Fibroblast of skin of left biceps (primary cell): ENCODE measurements at regions not wholly inside any gene's neighbourhood (a gene's known extent, or its start where the extent isn't known, plus 50 kb on each side); places are given as distances from the start of the nearest gene placed in this dataset.
"Not testable (repeated sequence)": the region's sequence is repeated elsewhere in the genome, so short reads cannot be mapped to it uniquely, and the experiment has no call there.

ENCODE experiments used
- DNase-seq, 2 experiments: peaks; one replicate each; pipeline ENCODE4 v3.0.0-alpha.2; 2013; ENCODE audit warnings: low read depth in 2 of 2

DNA sequence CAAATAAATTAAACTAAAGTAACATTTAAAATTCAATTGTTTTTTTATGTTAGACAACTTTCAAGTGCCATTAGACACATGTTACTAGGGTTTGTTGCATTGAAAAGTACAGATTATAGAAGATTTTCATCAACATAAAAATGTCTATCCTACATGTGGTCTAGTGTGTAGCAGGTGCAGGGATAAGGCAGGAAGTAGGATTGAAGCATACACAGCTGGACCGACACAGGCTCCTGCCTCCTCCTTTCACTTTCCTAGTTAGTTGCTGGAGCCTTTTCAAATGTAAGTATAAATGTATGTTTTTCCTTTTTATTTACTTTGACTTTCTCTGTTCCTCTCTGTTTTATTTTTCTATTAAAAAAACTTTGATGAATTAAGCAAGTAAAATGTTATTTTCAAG, 246.9 kb upstream of the LUZP2 start:
- no peak for DNase-seq

DNA sequence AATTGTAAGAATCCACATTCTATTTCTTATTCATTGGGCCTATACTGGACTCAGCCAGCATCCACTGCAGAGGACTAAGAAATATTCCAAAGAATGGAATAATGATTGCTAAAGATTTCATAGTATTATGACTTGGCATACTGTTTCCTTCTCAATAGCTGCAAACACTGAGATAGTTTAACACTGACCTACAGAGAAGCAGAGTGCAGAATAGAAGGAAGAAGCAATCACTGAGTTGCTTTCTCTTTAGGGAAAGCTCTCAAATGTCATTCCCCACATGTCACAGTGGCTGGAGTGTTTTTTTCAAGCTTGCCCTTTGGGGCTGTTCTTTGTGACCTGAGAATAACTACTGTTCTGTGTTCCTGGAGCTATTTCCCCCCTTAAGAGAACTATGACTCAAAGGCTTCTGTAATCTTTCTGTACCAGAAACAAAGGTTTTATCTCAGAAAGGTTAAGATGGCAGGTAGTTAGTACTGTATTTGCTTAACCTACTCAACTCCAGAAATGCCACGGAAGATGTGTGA, 243.6 kb upstream of the LUZP2 start:
- DNase-seq: no peak

DNA sequence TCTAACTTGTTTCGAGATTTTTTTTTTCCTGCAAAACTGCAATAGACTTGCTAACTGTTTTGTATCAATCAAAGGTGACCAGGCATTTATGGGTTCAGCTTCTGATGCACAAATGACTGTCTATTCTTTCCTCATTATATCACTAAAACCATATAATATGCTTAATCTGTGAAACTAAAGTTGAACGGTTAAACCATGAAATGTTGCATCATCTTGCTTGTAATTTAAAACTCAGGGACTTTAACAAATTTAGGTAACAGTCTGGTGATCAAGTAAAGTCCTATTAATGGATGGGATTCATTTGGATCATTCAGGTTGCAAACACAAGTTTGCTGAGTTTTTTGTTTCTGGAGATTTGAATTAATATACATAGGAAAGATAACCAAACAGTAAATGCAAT, 232.0 kb upstream of the LUZP2 start:
- no peak for DNase-seq

DNA sequence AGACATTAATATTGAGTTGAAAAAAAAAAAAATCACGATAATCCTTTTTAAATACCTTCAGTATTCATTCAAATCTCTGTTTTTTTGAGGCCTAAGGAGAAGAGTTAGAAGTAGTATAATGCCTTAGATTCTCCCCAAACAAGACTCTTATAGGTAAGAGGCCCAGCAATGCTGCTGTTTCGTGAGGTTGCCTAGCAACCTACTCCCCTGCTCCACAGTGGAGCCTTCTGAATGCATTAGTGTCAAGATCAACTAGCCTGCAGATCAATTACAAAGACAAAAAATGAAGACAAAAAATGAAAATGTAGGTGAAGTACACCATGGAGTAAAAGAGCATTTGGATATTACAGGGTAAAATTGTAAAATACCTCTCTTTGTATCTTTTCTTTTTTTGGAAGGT, 229.8 kb upstream of the LUZP2 start:
- DNase-seq: no peak

DNA sequence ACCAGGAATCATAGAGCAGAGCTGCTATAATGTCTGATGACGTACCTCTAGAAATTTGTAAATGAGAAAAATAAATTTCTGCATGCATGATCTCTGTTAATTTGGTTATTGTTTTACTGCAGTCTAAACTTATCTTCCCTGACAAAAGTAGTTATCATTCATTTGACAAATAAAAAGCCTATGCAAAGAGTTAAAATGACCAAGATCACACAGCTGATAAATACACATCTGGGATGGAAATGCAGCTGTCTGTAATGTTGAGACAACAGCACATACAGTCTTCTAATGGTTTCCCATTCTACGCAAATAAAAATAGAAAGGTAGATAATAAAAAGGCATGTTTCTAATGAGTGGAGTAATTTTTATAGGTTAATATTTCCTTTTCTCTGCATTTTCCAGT, 225.1 kb upstream of the LUZP2 start:
- no peak for DNase-seq

DNA sequence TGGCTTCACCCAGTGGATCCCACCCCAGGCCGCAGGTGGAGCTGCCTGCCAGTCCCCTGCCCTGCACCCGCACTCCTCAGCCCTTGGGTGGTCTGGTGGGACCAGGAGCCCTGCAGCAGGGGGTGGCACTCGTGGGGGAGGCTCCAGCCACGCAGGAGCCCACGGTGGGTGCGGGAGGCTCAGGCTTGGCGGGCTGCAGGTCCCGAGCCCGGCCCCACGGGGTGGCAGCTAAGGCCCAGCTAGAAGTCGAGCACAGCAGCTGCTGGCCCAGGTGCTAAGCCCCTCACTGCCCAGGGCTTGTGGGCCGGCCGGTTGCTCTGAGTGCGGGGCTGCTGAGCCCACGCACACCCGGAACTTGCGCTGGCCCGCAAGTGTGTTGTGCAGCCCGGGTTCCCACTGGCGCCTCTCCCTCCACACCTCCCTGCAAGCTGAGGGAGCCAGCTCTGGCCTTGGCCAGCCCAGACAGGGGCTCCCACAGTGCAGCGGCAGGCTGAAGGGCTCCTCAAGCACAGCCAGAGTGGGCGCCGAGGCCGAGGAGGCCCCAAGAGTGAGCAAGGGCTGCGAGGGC, 222.6 kb upstream of the LUZP2 start:
- not testable (repeated sequence) for DNase-seq

DNA sequence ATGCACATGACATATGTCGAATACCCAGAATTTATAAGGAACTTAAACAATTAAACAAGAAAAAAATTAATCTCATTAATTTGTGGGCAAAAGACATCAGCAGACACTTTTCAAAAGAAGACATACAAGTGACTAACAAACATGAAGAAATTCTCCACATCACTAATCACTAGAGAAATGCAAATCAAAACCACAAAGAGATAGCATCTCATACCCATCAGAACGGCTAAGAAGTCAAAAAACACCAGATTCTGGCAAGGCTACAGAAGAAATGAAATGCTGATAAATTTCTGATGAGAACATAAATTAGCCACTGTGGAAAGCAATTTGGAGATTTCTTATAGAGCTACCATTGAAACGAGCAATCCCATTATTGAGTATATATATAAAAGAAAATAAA, 210.6 kb upstream of the LUZP2 start:
- DNase-seq: no peak

DNA sequence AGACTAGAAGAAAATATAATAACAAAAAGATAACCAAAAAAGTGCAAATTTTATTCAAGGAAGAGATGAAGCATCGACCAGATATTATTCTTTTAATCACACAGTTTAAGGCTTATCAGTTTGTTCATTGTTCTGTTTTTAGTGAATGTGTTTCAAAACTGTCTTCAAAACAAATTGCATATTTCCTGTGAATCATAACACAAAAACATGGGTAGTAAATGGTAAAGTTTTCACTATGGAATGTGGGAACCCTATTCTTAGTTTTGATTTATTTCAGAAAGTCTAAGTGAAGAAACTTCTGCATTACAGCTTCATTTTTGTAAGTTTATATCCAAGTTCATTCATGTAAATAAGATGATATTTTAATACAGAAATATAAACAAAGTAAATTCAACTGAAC, 207.6 kb upstream of the LUZP2 start:
- no peak for DNase-seq

DNA sequence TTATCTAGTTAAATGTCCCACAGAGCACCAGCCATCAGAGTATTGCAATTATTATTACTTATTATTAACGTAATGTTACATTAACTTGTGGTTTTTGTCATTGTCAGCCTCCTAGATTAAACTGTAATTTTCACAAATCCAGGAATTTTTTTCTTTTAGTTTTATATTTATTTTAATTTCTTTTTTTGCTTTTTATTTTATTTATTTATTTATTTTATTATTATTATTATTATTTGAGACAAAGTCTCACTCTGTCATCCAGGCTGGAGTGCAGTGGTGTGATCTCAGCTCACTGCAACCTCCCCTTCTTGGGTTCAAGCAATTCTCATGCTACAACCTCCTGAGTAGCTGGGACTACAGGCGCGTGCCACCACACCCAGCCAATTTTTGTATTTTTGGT, 202.9 kb upstream of the LUZP2 start:
- no peak for DNase-seq

DNA sequence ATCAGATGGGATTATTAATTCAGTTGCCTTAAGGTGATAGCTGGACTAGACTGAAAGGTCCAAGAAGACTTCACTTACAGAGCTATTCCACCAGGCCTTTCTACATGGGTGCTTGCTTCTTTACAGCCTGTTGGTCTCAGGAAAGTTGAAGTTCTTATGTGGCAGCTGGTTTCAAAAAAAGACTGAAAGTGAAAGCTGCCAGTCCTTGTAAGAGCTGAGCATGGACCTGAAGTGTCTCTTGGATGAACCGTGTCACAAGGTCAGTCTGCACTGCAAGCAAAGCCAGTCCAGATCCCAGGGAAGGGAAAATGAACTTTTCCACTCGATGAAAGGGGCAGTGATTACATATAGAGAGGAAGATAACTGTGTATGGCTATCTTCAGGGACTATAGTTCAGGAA, 201.5 kb upstream of the LUZP2 start:
- DNase-seq: no peak

DNA sequence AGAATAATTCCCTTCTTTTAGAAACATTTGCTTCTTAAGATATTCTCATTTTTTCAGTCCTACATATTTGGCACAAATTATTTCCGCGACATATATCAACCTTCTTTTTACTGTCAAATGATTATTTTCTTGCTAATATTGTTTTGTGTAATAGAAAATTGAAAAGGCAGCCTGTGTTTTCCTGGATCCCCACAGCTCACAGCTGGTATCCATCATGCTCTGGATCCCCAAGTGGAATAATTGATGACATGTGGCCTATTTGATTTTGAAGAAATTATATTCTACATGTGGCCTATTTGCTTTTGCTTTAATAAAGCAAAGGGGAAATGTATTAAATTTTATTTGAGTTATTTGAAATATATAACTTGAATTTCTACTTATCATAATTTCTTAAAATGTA, 199.4 kb upstream of the LUZP2 start:
- DNase-seq: no peak

DNA sequence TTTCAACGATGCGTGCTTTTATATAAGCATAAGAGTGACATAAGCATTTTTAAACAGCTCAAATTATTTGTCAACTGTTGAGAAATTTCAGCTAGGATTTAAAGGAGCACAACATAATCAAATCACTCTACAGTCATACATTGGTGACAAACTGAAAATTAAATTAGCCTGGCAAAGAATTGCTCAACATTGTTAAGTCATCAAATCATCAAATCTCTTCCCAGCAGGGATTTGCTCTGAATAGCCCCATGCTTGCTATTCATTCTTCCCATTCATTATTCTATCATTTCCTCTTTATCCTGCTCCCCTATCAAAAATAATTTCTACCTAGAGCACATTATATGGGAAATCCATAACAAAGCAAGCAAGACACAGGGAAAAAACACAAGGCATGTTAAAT, 198.7 kb upstream of the LUZP2 start:
- no peak for DNase-seq

DNA sequence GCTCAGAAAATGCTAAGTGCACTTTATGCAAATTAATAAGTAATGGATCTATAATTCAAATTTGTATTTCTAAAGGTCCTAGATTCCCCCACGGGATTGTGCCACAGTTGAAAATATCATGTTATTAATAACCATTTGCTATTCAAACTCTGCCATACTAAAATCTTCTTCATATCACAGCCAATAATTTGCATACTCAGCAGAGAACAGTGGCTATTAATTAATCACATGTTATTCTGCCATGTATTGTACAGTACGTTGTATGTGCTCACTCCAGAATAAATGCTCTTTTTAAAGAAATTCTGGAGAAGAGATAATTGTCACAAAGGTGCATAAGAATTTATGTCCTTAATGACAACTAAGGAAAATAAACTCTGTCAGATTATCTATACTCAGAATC, 184.9 kb upstream of the LUZP2 start:
- no peak for DNase-seq

DNA sequence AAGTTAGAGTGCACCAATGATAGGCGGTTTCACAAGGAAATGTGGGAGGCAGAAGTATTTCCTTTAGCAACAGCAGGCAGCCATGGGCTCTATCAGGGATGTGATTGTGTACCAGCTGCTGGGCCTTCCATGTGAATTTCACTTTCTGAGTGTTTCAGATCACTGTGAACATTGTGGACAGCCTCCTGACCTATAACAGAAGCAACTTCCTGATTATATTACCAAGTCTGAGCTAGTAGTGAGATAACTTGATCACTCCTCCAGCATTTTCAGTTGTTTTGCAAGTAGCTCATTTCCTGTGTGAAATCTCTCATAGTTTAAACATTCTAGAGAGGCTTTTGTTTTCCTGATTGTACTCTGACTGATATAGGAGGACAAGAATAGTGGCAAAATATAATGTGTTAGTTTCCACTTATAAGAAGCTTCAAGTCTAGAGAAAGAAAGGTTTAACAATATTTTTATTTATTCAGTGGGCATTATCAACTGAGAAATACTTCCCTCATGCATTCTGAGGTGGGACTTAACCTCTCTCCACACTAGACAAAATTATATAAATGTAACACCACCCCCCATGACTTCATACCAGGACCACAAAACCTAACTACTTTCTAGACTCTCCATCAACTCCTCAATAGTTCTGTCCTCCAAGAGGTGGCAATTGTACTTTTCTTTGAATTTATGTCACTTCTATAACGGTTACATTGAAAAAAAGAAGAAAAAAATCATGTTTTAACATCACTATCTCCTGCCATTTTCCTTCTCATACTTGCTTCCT, 184.2 kb upstream of the LUZP2 start:
- DNase-seq: no peak

DNA sequence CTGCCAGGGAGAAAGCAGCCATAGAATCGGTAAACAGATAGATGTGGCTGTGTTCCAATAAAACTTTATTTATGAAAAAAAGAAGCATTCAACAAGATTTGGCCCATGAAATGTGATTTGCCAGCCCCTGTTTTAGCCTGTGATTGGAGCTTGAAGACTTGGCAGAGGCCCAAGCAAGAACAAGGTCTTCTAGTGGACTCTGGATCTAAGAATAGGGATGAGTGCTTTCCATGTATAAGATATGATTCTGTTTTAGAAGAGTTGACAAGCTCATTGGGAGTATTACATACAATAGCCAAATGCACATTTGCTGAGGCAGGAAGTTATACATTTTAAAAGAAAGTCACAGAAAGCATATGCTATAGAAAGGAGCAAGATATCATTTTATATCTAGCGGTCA, 175.6 kb upstream of the LUZP2 start:
- DNase-seq: no peak

DNA sequence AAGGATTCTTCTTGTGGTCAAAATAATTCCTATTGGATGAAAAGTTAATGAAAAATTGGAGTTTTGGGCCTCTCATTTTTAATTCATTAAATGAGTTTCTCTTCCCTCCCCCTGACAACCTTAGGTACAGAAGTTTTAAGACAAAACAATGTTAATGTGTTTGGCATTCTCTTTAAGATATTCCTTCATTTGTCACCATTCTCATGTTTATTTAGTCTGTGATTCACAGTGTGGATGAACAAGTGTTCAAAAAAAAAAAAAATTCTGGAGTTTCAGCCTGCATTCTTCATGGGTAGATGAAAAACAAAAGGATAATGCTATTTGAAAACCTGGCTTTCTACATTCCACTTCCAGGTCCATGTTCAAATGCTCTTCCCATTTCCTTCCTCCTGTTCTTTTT, 172.6 kb upstream of the LUZP2 start:
- no peak for DNase-seq

DNA sequence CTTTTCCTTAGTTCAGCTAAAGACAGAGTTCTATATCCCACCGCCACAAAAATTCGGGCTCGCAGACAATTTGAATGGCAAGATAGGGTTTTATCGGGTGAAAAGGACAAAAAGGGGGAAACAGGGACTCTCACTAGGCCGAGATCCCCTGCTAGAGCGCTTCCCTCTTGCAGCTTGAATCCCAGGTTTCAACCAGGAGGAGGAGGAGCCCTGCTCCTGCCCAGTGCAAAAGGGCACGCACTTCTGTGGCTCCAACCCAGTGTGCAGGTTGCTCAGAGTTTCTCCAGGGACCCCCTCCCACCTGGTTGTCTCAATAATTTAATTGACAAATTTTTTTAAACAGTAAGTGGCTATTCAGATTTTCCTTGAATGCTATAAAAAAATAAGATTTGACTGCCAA, 152.6 kb upstream of the LUZP2 start:
- DNase-seq: no peak

DNA sequence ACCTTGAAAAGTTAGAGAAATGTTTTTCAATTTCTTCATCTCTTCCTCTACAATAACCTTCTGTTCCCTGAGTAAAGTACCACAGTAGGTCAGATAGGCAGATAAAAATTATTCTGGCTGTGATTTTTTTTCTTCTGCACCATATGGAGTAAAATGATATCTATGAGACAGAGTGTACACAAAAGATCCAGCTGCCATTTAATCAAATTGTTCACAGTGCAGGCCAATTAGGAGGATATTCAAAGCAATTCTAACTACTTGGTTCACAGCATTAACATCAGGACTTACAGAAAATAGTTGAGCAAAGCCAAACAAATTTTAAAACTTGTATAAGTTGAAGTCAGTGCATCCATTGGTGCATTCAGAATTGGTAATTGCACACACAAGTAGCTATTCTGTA, 147.9 kb upstream of the LUZP2 start:
- DNase-seq: no peak

DNA sequence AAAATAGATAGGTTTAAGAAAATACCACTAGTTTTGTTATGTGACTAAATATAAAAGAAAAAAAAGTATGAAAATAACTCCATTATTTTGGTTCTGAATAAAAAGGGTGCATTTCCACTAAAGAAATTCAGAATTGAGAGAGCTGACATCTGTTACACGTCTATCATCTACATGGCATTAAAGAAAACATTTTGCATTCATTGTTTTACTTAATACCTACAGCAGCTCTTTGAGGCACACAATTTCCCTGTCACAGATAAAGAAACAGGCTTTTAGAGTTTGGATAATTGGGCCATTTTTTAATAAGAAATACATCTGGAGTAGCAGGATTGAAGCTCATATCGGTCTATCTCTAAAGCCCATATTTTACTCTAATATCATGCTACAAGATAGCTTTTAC, 145.7 kb upstream of the LUZP2 start:
- DNase-seq: no peak

DNA sequence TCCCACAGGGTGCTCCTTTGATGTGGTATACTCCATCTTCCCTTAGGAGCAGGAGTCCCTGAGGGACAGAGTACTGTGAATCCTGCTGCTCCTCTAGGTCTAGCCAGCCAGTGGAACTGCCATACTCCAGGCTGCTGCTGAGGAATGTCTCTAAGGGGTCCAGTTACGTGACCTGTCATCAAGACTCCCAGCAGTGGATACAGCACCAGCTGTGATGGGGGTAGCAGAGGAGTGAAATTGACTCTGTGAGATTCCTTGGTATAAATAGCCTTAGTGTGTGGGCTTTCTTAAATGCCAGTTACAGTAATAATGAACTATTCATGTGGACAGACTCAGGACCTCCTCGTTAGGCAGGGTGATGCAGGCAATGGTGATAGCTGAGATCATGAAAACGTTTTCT, 140.4 kb upstream of the LUZP2 start:
- no peak for DNase-seq

DNA sequence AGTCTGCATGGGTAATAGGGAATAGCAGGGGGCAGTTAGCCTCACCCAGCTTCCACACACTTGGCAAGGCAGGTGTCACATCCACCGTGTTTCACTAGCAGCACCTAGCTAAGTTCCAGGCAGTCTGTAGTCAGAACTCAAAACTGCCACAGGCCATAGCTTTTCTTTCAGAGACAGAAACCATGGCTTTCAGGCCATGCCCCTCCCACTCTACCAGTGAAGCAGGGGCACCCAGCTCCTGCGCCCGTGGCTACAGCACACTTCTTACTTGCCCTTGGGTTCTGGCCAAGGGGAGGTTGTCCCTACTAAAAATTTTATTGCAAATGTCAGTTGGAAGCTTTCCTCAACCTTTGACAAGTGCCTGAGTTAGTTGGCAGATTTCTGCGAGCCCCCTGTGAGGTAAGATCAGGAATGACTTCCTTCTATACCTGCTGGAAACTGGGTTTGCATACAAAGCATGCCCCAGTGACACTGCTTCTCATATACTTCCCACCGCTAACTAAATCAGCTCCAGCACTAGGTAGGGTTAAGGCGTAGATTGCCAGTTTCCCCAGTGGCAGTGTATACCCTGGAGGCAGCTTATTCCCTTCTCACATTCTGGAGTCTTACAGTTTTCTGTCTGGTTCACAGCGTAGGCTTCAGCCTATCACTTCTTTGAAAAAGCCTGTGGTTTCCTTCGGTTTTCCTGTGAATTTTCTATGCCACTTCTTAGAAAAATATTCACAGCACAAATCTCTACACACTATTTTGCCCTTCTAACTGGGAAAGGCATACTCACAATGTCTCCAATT, 139.0 kb upstream of the LUZP2 start:
- no peak for DNase-seq

DNA sequence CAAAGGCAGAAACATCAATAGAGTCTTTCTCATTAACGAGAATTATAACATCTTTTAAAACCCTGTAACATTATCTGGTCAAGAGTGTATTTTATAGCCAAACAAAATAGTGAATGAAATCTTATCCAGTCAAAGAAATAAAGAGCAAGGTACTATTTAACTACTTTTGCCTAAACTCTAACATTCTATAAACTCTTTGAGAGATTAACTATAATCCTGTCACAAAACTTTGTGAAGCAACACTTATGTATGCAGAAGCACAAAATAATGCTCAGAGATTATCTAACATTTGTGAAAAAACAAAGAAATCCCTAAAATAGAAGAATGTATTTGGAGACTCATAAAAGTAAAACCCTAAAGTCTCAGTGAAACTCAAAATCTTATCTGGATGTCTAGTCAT, 124.4 kb upstream of the LUZP2 start:
- no peak for DNase-seq

DNA sequence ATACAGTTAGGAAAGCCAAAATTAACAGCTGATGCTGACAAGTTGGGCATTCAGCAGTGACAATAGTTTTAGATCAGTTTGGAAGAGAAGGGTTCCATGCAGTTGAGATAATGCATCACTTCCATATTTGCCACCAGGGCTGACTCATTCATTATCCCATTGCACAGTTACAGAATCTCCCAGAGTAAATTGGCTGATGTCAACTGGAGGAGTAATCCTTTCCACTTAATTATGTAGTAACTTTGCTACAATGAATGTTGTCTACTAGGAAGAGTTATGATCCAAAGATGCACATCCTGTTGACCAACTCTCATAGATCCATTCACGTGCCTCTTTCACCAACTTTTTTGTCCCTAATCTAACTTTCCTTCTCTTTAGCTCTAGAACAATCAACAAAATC, 123.3 kb upstream of the LUZP2 start:
- no peak for DNase-seq
